C4-2B (cell line): ENCODE measurements at regions not wholly inside any gene's neighbourhood (a gene's known extent, or its start where the extent isn't known, plus 50 kb on each side); places are given as distances from the start of the nearest gene placed in this dataset.

Experiments
- ZFX ChIP-seq: fragments of 450-650 bp; IDR thresholded peaks from 2 replicates; pipeline ENCODE4 v1.6.1; 2017
- TF ChIP-seq, protein P1 (sequence below): fragments of 450-650 bp; conservative IDR thresholded peaks from 2 replicates; pipeline ENCODE4 v1.5.1; 2017; ENCODE audit warnings: mild to moderate bottlenecking

DNA sequence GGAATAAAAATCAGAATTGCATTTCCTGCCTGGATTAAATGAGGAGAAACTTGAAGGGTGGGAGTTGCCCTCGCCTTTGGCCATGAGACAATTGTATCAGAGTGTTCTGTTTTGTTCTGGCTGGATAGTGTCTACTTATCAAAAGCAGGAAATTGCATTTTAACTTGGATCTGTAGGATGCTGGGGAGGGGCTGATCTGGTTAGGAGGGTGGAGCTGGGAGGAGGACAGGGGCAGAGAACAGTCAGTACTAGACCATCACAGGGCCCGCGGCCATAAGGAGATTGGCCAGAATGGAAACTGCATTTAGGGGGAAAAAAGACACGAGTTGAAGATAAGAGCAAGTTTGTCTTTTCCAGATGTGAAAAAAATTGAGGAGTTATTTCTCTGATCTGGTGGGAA lies 199.1 kb upstream of the POU3F3 start:
- TF ChIP-seq, protein P1, sequence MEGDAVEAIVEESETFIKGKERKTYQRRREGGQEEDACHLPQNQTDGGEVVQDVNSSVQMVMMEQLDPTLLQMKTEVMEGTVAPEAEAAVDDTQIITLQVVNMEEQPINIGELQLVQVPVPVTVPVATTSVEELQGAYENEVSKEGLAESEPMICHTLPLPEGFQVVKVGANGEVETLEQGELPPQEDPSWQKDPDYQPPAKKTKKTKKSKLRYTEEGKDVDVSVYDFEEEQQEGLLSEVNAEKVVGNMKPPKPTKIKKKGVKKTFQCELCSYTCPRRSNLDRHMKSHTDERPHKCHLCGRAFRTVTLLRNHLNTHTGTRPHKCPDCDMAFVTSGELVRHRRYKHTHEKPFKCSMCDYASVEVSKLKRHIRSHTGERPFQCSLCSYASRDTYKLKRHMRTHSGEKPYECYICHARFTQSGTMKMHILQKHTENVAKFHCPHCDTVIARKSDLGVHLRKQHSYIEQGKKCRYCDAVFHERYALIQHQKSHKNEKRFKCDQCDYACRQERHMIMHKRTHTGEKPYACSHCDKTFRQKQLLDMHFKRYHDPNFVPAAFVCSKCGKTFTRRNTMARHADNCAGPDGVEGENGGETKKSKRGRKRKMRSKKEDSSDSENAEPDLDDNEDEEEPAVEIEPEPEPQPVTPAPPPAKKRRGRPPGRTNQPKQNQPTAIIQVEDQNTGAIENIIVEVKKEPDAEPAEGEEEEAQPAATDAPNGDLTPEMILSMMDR = no peak
- TF ChIP-seq ZFX = no peak
